Testis (tissue), 2 donors: ENCODE measurements at regions not wholly inside any gene's neighbourhood (a gene's known extent, or its start where the extent isn't known, plus 50 kb on each side); places are given as distances from the start of the nearest gene placed in this dataset.

ENCODE experiments used
- CTCF ChIP-seq, 3 experiments: fragments of 450-650 bp in 2 of 3; fragments of 200-600 bp in 1 of 3; sonication (generic) in 1 of 3; IDR thresholded peaks; one replicate each; pipeline ENCODE4 v1.5.1; 2016 to 2019; ENCODE audit warnings: antibody characterized with exemption in 3 of 3, mild to moderate bottlenecking in 2 of 3, moderate library complexity in 1 of 3
- POLR2A ChIP-seq: fragments of 450-650 bp; IDR thresholded peaks from one replicate; pipeline ENCODE4 v1.6.1; 2017; ENCODE audit warnings: antibody characterized with exemption, mild to moderate bottlenecking, moderate library complexity

GRCh38 chr11:130992788-130993187 is 76.5 kb upstream of the SNX19 start:
- no peak for TF ChIP-seq POLR2A
- TF ChIP-seq CTCF (IDR thresholded peaks at IDR 0.05): no peak
